H1 (cell line): ENCODE measurements at regions not wholly inside any gene's neighbourhood (a gene's known extent, or its start where the extent isn't known, plus 50 kb on each side); places are given as distances from the start of the nearest gene placed in this dataset.

Experiments
- CTCF ChIA-PET: fragments of 300-600 bp; sonication (Branson Sonifier 250); formaldehyde crosslinking; loops from one replicate; lab custom pipeline; 2021; ENCODE audit not compliant: partially characterized antibody; lab: Charles Lee
- POLR2A ChIA-PET: fragments of 300-600 bp; sonication (Branson Sonifier 250); formaldehyde crosslinking; loops from one replicate; lab custom pipeline; 2021; ENCODE audit warnings: inconsistent platforms; ENCODE audit not compliant: partially characterized antibody; lab: Charles Lee
- DNase-seq, 2 experiments: peaks; one replicate each; pipeline versions ENCODE4 v3.0.0 to v3.0.0-alpha.2; 2010 to 2022; ENCODE audit warnings: low spot score in 2 of 2, low read depth in 1 of 2, mixed read lengths in 1 of 2
- FAIRE-seq: peaks from 2 replicates; lab custom pipeline; 2011; peaks lifted over from hg19 to GRCh38; lab: Jason Lieb, UNC
- H2AFZ ChIP-seq: 2 replicates; pipeline ENCODE4 v1.8.1; 2012; ENCODE audit warnings: low read length, inconsistent platforms
- H2AK5ac ChIP-seq: 2 replicates; pipeline ENCODE4 v1.6.1; 2013; ENCODE audit warnings: low read depth, low read length
- H2BK120ac ChIP-seq: replicated peaks from 2 replicates; pipeline ENCODE3; 2013; ENCODE audit warnings: low read depth, low read length, inconsistent platforms
- H2BK12ac ChIP-seq: 2 replicates; pipeline ENCODE4 v1.6.1; 2013; ENCODE audit warnings: low read depth, low read length
- H2BK15ac ChIP-seq: 2 replicates; pipeline ENCODE4 v1.6.1; 2013; ENCODE audit warnings: low read length
- H2BK20ac ChIP-seq: 2 replicates; pipeline ENCODE4 v1.6.1; 2013; ENCODE audit warnings: low read length
- H2BK5ac ChIP-seq: 2 replicates; pipeline ENCODE4 v1.6.1; 2013; ENCODE audit warnings: low read depth, low read length
- H3K14ac ChIP-seq: 2 replicates; pipeline ENCODE4 v1.6.1; 2013; ENCODE audit warnings: inconsistent platforms; ENCODE audit not compliant: insufficient read length
- H3K18ac ChIP-seq: 2 replicates; pipeline ENCODE4 v1.6.1; 2013; ENCODE audit warnings: low read length; ENCODE audit errors: extremely low read depth
- H3K23ac ChIP-seq: 2 replicates; pipeline ENCODE4 v1.6.1; 2013; ENCODE audit warnings: inconsistent platforms; ENCODE audit not compliant: insufficient read length
- H3K23me2 ChIP-seq: 2 replicates; pipeline ENCODE4 v1.6.1; 2013; ENCODE audit warnings: low read depth, low read length
- H3K27ac ChIP-seq: 2 replicates; pipeline ENCODE4 v1.6.1; 2011; ENCODE audit warnings: low read depth, low read length, inconsistent platforms
- H3K27me3 ChIP-seq, 4 experiments: replicated peaks in 1 of 4; 1 replicate in 1 of 4; 2 replicates in 3 of 4; pipeline versions ENCODE4 v1.6.1 to v1.8.1; 2011 to 2013; ENCODE audit warnings: low read length in 3 of 4, mild to moderate bottlenecking in 3 of 4, inconsistent platforms in 2 of 4, mixed read lengths in 2 of 4, moderate library complexity in 1 of 4; ENCODE audit not compliant: control insufficient read depth in 3 of 4, insufficient read depth in 3 of 4; ENCODE audit errors: extremely low read depth in 1 of 4
- H3K36me3 ChIP-seq, 4 experiments: 2 replicates each; pipeline versions ENCODE4 v1.6.1 to v1.8.1; 2011 to 2013; ENCODE audit warnings: mild to moderate bottlenecking in 4 of 4, low read length in 3 of 4, moderate library complexity in 2 of 4, control low read depth in 1 of 4, inconsistent platforms in 1 of 4; ENCODE audit not compliant: insufficient read depth in 4 of 4, control insufficient read depth in 2 of 4
- H3K4ac ChIP-seq: replicated peaks from 2 replicates; pipeline ENCODE3; 2013; ENCODE audit warnings: low read length, low read depth, mixed read lengths, inconsistent platforms; ENCODE audit not compliant: insufficient read length
- H3K4me1 ChIP-seq, 4 experiments: replicated peaks in 1 of 4; 1 replicate in 1 of 4; 2 replicates in 3 of 4; pipeline versions ENCODE4 v1.6.1 to v1.8.1; 2011 to 2013; ENCODE audit warnings: low read length in 3 of 4, inconsistent platforms in 2 of 4, mixed read lengths in 1 of 4; ENCODE audit not compliant: insufficient read depth in 4 of 4, control insufficient read depth in 3 of 4
- H3K4me2 ChIP-seq, 2 experiments: 2 replicates each; pipeline versions ENCODE4 v1.6.1 to v1.8.1; 2011 to 2013; ENCODE audit warnings: low read depth in 2 of 2, low read length in 2 of 2, control low read depth in 1 of 2, inconsistent platforms in 1 of 2, mild to moderate bottlenecking in 1 of 2; ENCODE audit not compliant: insufficient read depth in 1 of 2
- H3K4me3 ChIP-seq, 4 experiments: fragments of 200-600, 300-600 bp in 1 of 4; sonication (generic), shearing (Covaris generic), sonication (Bioruptor Twin) in 1 of 4; 2 replicates each; pipeline versions ENCODE4 v1.5.1 to v1.8.1; 2011 to 2016; ENCODE audit warnings: low read length in 4 of 4, low read depth in 3 of 4, control low read depth in 2 of 4, inconsistent platforms in 2 of 4, mild to moderate bottlenecking in 2 of 4, mixed read lengths in 1 of 4, moderate library complexity in 1 of 4; ENCODE audit not compliant: insufficient read depth in 2 of 4; ENCODE audit errors: extremely low read depth in 1 of 4
- H3K56ac ChIP-seq: replicated peaks from 2 replicates; pipeline ENCODE3; 2013; ENCODE audit warnings: low read depth, mild to moderate bottlenecking, mixed read lengths, low read length, inconsistent platforms; ENCODE audit not compliant: insufficient read length
- H3K79me1 ChIP-seq: 2 replicates; pipeline ENCODE4 v1.6.1; 2013; ENCODE audit warnings: low read depth, low read length, control low read depth
- H3K79me2 ChIP-seq, 2 experiments: 2 replicates each; pipeline versions ENCODE4 v1.6.1 to v1.8.1; 2012 to 2013; ENCODE audit warnings: low read length in 2 of 2, mild to moderate bottlenecking in 2 of 2, inconsistent platforms in 1 of 2; ENCODE audit not compliant: insufficient read depth in 2 of 2, control insufficient read depth in 1 of 2
- H3K9ac ChIP-seq, 4 experiments: replicated peaks in 1 of 4; 1 replicate in 1 of 4; 2 replicates in 3 of 4; pipeline versions ENCODE4 v1.6.1 to v1.8.1; 2011 to 2013; ENCODE audit warnings: low read depth in 3 of 4, low read length in 3 of 4, control low read depth in 2 of 4, mild to moderate bottlenecking in 2 of 4, moderate library complexity in 2 of 4, inconsistent platforms in 1 of 4; ENCODE audit errors: extremely low read depth in 1 of 4
- H3K9me3 ChIP-seq, 2 experiments: 2 replicates each; pipeline versions ENCODE4 v1.6.1 to v1.8.1; 2012 to 2013; ENCODE audit warnings: mild to moderate bottlenecking in 2 of 2, moderate library complexity in 2 of 2, control low read depth in 1 of 2, inconsistent platforms in 1 of 2, low read depth in 1 of 2, low read length in 1 of 2, mixed read lengths in 1 of 2; ENCODE audit not compliant: insufficient read depth in 2 of 2
- H4K20me1 ChIP-seq, 2 experiments: replicated peaks in 1 of 2; 2 replicates each; pipeline versions ENCODE3 to v1.8.1; 2011 to 2013; ENCODE audit warnings: inconsistent platforms in 2 of 2, low read length in 2 of 2, mild to moderate bottlenecking in 1 of 2; ENCODE audit not compliant: insufficient read depth in 2 of 2, control insufficient read depth in 1 of 2
- H4K5ac ChIP-seq: 2 replicates; pipeline ENCODE4 v1.6.1; 2013; ENCODE audit warnings: low read length, low read depth, mixed read lengths, inconsistent platforms; ENCODE audit not compliant: insufficient read length
- H4K8ac ChIP-seq: 2 replicates; pipeline ENCODE4 v1.8.0; 2013; ENCODE audit warnings: mild to moderate bottlenecking, moderate library complexity, low read length, inconsistent platforms; ENCODE audit not compliant: insufficient read depth; ENCODE audit errors: extremely low read depth
- H4K91ac ChIP-seq: replicated peaks from 2 replicates; pipeline ENCODE3; 2013; ENCODE audit warnings: low read length, mixed read lengths, inconsistent platforms; ENCODE audit not compliant: insufficient read length
- BRCA1 ChIP-seq: IDR thresholded peaks from 2 replicates; pipeline ENCODE4 v1.6.1; 2012; ENCODE audit warnings: low read depth, low read length, improper control_type of control experiment
- CHD1 ChIP-seq: IDR thresholded peaks from 2 replicates; pipeline ENCODE4 v1.6.1; 2012; ENCODE audit warnings: low read depth, low read length, improper control_type of control experiment
- EP300 ChIP-seq, 2 experiments: IDR thresholded peaks; 1 replicate in 1 of 2; 2 replicates in 1 of 2; pipeline ENCODE4 v1.6.1; 2011 to 2012; ENCODE audit warnings: low read depth in 2 of 2, low read length in 2 of 2, mild to moderate bottlenecking in 2 of 2, borderline replicate concordance in 1 of 2, inconsistent platforms in 1 of 2, moderate library complexity in 1 of 2
- HDAC2 ChIP-seq, 2 experiments: fragments of 300-600 bp in 1 of 2; sonication (generic) in 1 of 2; IDR thresholded peaks; 2 replicates each; pipeline ENCODE4 v1.6.1; 2011 to 2012; ENCODE audit warnings: low read depth in 2 of 2, low read length in 2 of 2, mild to moderate bottlenecking in 2 of 2, moderate library complexity in 2 of 2, borderline replicate concordance in 1 of 2, inconsistent platforms in 1 of 2
- HDAC6 ChIP-seq: IDR thresholded peaks from one replicate; pipeline ENCODE4 v1.7.1; 2012; ENCODE audit warnings: low read depth, mild to moderate bottlenecking, inconsistent platforms, low read length, moderate library complexity
- NRF1 ChIP-seq: IDR thresholded peaks from 2 replicates; pipeline ENCODE4 v1.6.1; 2011; ENCODE audit warnings: mild to moderate bottlenecking, low read depth, low read length, improper control_type of control experiment
- POU5F1 ChIP-seq: IDR thresholded peaks from 2 replicates; pipeline ENCODE4 v1.6.1; 2011; ENCODE audit warnings: low read depth, mild to moderate bottlenecking, low read length, moderate library complexity
- RFX5 ChIP-seq: IDR thresholded peaks from 2 replicates; pipeline ENCODE4 v1.6.1; 2011; ENCODE audit warnings: low read depth, low read length, improper control_type of control experiment, borderline replicate concordance
- RXRA ChIP-seq: IDR thresholded peaks from 2 replicates; pipeline ENCODE4 v1.6.1; 2011; ENCODE audit warnings: low read depth, mild to moderate bottlenecking, low read length, moderate library complexity; ENCODE audit not compliant: insufficient read depth
- SIRT6 ChIP-seq: IDR thresholded peaks from one replicate; pipeline ENCODE4 v1.7.1; 2012; ENCODE audit warnings: low read length, inconsistent platforms
- SRF ChIP-seq: IDR thresholded peaks from 2 replicates; pipeline ENCODE4 v1.6.1; 2011; ENCODE audit warnings: mild to moderate bottlenecking, low read depth, low read length, moderate library complexity
- TAF7 ChIP-seq: optimal IDR thresholded peaks from 2 replicates; pipeline ENCODE3; 2011; ENCODE audit warnings: low read depth, mild to moderate bottlenecking, inconsistent platforms, low read length, moderate library complexity, borderline replicate concordance
- TEAD4 ChIP-seq: IDR thresholded peaks from 2 replicates; pipeline ENCODE4 v1.6.1; 2012; ENCODE audit warnings: low read depth, low read length, inconsistent platforms, mixed read lengths
- WGBS, 2 experiments: shearing (Covaris generic) in 1 of 2; methylation state at CpG; one replicate each; pipeline versions ENCODE4 v1.1.6 to v1.1.7; 2013 to 2015; ENCODE audit warnings: low lambda C conversion rate in 2 of 2, mixed read lengths in 2 of 2, inconsistent platforms in 1 of 2, low coverage in 1 of 2, missing lambda C conversion rate in 1 of 2; ENCODE audit not compliant: insufficient replicate concordance in 2 of 2, insufficient coverage in 1 of 2, insufficient read length in 1 of 2; ENCODE audit errors: extremely low coverage in 1 of 2, missing lambda C conversion rate in 1 of 2; 5-methylcytosine and 5-hydroxymethylcytosine counted together

- H3K4me2 ChIP-seq = no peak overlapping the region
- 83% methylated on average over 10 of the region's 10 CpGs; no CpG with 5 or more reads in 1 of the 2 experiments for WGBS, 2 experiments
- no peak overlapping the region for H2AK5ac ChIP-seq
- H2AFZ ChIP-seq = no peak overlapping the region
- H2BK5ac ChIP-seq = no peak overlapping the region
- H3K18ac ChIP-seq = no peak overlapping the region
- CTCF ChIA-PET = interaction anchor here (1.4 to 2.0 kb wide), 2 partner anchors 12 to 196 kb away, joined by 4 read pairs; no protein-coding TSS in a partner anchor
- H4K8ac ChIP-seq = no peak overlapping the region
- no peak overlapping the region for H2BK20ac ChIP-seq
- FAIRE-seq (no peak), DNase-seq (no peak)
- no peak overlapping the region for H2BK120ac ChIP-seq
- no peaks in the 10 kb centered on the region for H4K20me1 ChIP-seq
- H3K27ac ChIP-seq = no peak overlapping the region
- H4K91ac ChIP-seq = no peak overlapping the region
- H2BK12ac ChIP-seq = no peak overlapping the region
- no peak overlapping the region for H3K56ac ChIP-seq
- H3K23me2 ChIP-seq = no peaks in the 10 kb centered on the region; the same call in 1 of the 2 replicates
- H3K79me2 ChIP-seq = no peaks in the 10 kb centered on the region
- no peak overlapping the region for H3K14ac ChIP-seq
- no peaks in the 10 kb centered on the region for H3K36me3 ChIP-seq
- H3K9me3 ChIP-seq = no peaks in the 10 kb centered on the region
- TF ChIP-seq TEAD4 (no peak), EP300 (IDR thresholded peaks at IDR 0.05; ENCODE audit: borderline replicate concordance in 1 of 2, low read depth in 2 of 2, low read length in 2 of 2) (no peak), RXRA (no peak), SIRT6 (no peak), RFX5 (no peak), HDAC2 (IDR thresholded peaks at IDR 0.05; ENCODE audit: borderline replicate concordance in 1 of 2, low read depth in 2 of 2, low read length in 2 of 2) (no peak), CHD1 (no peak), NRF1 (no peak), BRCA1 (no peak), POU5F1 (no peak), SRF (no peak), HDAC6 (no peak), TAF7 (no peak)
- POLR2A ChIA-PET = no interaction called here
- no peak overlapping the region for H3K23ac ChIP-seq
- H3K4ac ChIP-seq = no peak overlapping the region
- no peak overlapping the region for H4K5ac ChIP-seq
- H3K9ac ChIP-seq = no peak overlapping the region
- H3K27me3 ChIP-seq = peaks cover 0 to 4% (median 0%) of the 10 kb centered on the region in 4 experiments; a peak in 2 of 7 replicates
- 0 out of 2 replicates have a peak overlapping the region, but pooled peaks have one; percentile 24 for H2BK15ac ChIP-seq
- H3K79me1 ChIP-seq = no peaks in the 10 kb centered on the region
- H3K4me3 ChIP-seq = no peak overlapping the region
- H3K4me1 ChIP-seq = peaks cover 0 to 8% (median 2%) of the 10 kb centered on the region in 4 experiments; a peak in 3 of 7 replicates
Measured at GRCh38 chr1:234897754-234898454, 230.7 kb downstream of the TOMM20 start.
